DMS53 (cell line): ENCODE measurements at regions not wholly inside any gene's neighbourhood (a gene's known extent, or its start where the extent isn't known, plus 50 kb on each side); places are given as distances from the start of the nearest gene placed in this dataset.

Experiments used
- DNase-seq: peaks from one replicate; lab custom pipeline; 2025; lab: John Stamatoyannopoulos, UW

- DNase-seq = no peak
Observed at GRCh38 chr4:13844740-13845139, 217.2 kb upstream of the BOD1L1 start.

- no peak for DNase-seq
Observed at GRCh38 chr4:13849778-13850177, 222.3 kb upstream of the BOD1L1 start.

- no peak for DNase-seq
Observed at GRCh38 chr4:13851085-13851940, 223.8 kb upstream of the BOD1L1 start.

- DNase-seq = no peak
Observed at GRCh38 chr4:13852411-13852810, 224.9 kb upstream of the BOD1L1 start.

GRCh38 chr4:13856387-13856786, 228.9 kb upstream of the BOD1L1 start:
- no peak for DNase-seq

- DNase-seq = no peak
Observed at GRCh38 chr4:13857397-13857796, 229.9 kb upstream of the BOD1L1 start.

GRCh38 chr4:13857800-13858199, 230.3 kb upstream of the BOD1L1 start:
- DNase-seq = no peak

- no peak for DNase-seq
Observed at GRCh38 chr4:13859423-13859822, 231.9 kb upstream of the BOD1L1 start.

GRCh38 chr4:13860126-13860525, 232.6 kb upstream of the BOD1L1 start:
- DNase-seq = no peak

- DNase-seq = peak; percentile 86
Observed at GRCh38 chr4:13865871-13866669, 238.5 kb upstream of the BOD1L1 start.

GRCh38 chr4:13866881-13867280, 239.4 kb upstream of the BOD1L1 start:
- no peak for DNase-seq

- no peak for DNase-seq
Observed at GRCh38 chr4:13872155-13872554, 244.6 kb upstream of the BOD1L1 start.

GRCh38 chr4:13872955-13873354, 245.4 kb upstream of the BOD1L1 start:
- DNase-seq = no peak

GRCh38 chr4:13875181-13875580, 247.7 kb upstream of the BOD1L1 start:
- DNase-seq = no peak

GRCh38 chr4:13876131-13876530, 248.6 kb upstream of the BOD1L1 start:
- no peak for DNase-seq

- DNase-seq = no peak
Observed at GRCh38 chr4:13876940-13877339, 249.4 kb upstream of the BOD1L1 start.

GRCh38 chr4:13877626-13878025, 250.1 kb upstream of the BOD1L1 start:
- DNase-seq = no peak

- DNase-seq = no peak
Observed at GRCh38 chr4:13881892-13882291, 254.4 kb upstream of the BOD1L1 start.

GRCh38 chr4:13887010-13887409, 259.5 kb upstream of the BOD1L1 start:
- peak; percentile 56 for DNase-seq

- DNase-seq = peak; percentile 38
Observed at GRCh38 chr4:13888112-13888511, 260.6 kb upstream of the BOD1L1 start.

- no peak for DNase-seq
Observed at GRCh38 chr4:13891544-13891939, 264.0 kb upstream of the BOD1L1 start.

- peak; percentile 23 for DNase-seq
Observed at GRCh38 chr4:13892739-13893105, 265.2 kb upstream of the BOD1L1 start.

GRCh38 chr4:13893211-13893610, 265.7 kb upstream of the BOD1L1 start:
- no peak for DNase-seq
